Keratinocyte (primary cell): ENCODE measurements at regions not wholly inside any gene's neighbourhood (a gene's known extent, or its start where the extent isn't known, plus 50 kb on each side); places are given as distances from the start of the nearest gene placed in this dataset.
"Not testable (repeated sequence)": the region's sequence is repeated elsewhere in the genome, so short reads cannot be mapped to it uniquely, and the experiment has no call there.

Experiments used
- CTCF ChIP-seq, 3 experiments: IDR thresholded peaks in 1 of 3; conservative IDR thresholded peaks in 1 of 3; optimal IDR thresholded peaks in 1 of 3; 2 replicates in 2 of 3; 3 replicates in 1 of 3; pipeline versions ENCODE3 to v1.5.1; 2011; ENCODE audit warnings: low read length in 3 of 3, mild to moderate bottlenecking in 3 of 3, moderate library complexity in 2 of 3, control low read depth in 1 of 3, inconsistent platforms in 1 of 3; ENCODE audit not compliant: insufficient read depth in 2 of 3; ENCODE audit errors: extremely low read depth in 1 of 3
- EZH2 ChIP-seq: IDR thresholded peaks from one replicate; pipeline ENCODE4 v1.6.1; 2012; ENCODE audit warnings: inconsistent platforms, mild to moderate bottlenecking, low read length, moderate library complexity

- TF ChIP-seq CTCF (optimal IDR thresholded peaks at IDR 0.05 in 1 of 3, IDR thresholded peaks at IDR 0.05 in 1 of 3, conservative IDR thresholded peaks at IDR 0.05 in 1 of 3; ENCODE audit: extremely low read depth in 1 of 3, insufficient read depth in 2 of 3, low read length in 3 of 3); EZH2: not testable (repeated sequence)
Observed at GRCh38 chr20:55517584-55517983, 487.7 kb downstream of the CBLN4 start.
